NCI-H2081 treated with DMSO at 0.1 percent for 48 hours (cell line): ENCODE measurements at regions not wholly inside any gene's neighbourhood (a gene's known extent, or its start where the extent isn't known, plus 50 kb on each side); places are given as distances from the start of the nearest gene placed in this dataset.
"Not testable (repeated sequence)": the region's sequence is repeated elsewhere in the genome, so short reads cannot be mapped to it uniquely, and the experiment has no call there.

ENCODE experiments used
- DNase-seq: peaks from one replicate; lab custom pipeline; 2025; lab: John Stamatoyannopoulos, UW

- DNase-seq = no peak
Observed at GRCh38 chr3:137116619-137117018, 158.8 kb downstream of the IL20RB start.

DNA sequence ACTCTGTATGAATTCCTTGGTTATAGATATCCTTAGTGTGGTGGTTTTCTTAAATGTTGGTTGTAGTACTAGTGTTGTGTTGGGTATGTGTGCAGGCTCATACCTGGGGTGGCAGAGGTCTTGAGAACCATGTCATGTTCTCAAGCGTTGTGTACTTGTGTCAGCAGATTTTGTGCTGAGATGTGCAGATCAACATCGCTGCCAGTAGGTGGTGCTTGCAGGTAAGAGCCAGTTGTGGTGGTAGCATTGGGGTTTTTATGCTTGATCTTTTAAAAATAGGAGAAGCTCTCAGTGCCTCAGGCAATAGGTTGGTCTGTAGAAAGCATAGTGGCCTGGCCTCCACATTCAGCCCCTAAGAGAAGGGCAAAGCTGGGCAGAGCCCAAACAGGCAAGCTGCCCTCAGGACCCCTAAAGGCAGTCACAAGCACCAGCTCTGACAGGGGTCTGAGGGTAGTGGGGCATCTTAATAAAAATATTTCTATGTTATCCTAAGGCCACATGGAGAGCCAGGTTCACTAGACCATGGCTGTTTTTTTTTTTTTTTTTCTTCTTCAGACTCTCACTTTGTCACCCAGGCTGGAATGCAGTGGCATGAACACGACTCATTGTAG lies 164.0 kb downstream of the IL20RB start:
- DNase-seq = no peak

DNA sequence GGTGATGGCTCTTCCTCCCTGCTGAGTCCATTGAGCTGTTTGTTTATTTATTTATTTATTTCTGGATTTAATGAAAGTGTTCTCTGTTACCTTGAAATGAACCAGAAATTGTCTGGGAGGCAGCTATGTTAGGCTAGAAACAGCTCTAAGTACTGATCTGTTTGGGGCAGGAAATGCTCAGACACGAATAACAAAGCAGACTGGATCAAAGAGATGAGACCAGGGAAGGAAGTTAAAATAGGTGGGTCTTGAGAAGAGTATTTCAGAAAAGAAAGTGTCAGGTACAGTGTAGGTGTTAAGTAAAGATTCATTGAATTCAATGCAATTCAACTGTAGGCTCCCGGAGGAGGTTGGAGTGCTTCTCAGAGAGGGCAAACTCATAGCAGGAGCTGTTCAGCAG lies 173.3 kb downstream of the IL20RB start:
- DNase-seq = no peak

- DNase-seq = no peak
Observed at GRCh38 chr3:137134431-137134830, 176.6 kb downstream of the IL20RB start.

- no peak for DNase-seq
Observed at GRCh38 chr3:137148406-137148805, 190.6 kb downstream of the IL20RB start.

- DNase-seq = no peak
Observed at GRCh38 chr3:137148917-137149316, 191.1 kb downstream of the IL20RB start.

- no peak for DNase-seq
Observed at GRCh38 chr3:137150825-137151224, 193.0 kb downstream of the IL20RB start.

DNA sequence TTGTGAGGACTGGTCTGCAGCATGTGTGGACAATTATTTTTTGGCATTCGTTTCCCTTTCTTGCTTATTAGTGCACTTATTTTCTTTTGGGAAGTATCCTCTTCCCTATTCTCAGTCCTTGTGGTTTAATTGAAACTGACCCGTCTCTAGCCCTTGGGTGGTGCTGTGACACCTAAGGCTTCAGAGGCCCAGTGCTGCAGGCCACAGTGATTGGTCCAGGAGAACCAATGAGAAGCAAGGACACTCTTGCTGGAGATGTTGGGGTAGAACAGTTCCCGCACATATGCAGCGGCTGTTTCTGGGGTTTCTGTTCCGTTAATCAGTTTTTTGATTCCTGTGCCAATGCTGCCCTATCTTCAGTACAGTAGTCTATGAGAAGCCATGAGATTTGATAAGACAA lies 195.3 kb downstream of the IL20RB start:
- not testable (repeated sequence) for DNase-seq

GRCh38 chr3:137163241-137163871 lies 205.6 kb downstream of the IL20RB start:
- DNase-seq = no peak

- DNase-seq = no peak
Observed at GRCh38 chr3:137163958-137164357, 206.2 kb downstream of the IL20RB start.

GRCh38 chr3:137165117-137165806 lies 207.5 kb downstream of the IL20RB start:
- DNase-seq = no peak

GRCh38 chr3:137171834-137172603 lies 214.2 kb downstream of the IL20RB start:
- no peak for DNase-seq

DNA sequence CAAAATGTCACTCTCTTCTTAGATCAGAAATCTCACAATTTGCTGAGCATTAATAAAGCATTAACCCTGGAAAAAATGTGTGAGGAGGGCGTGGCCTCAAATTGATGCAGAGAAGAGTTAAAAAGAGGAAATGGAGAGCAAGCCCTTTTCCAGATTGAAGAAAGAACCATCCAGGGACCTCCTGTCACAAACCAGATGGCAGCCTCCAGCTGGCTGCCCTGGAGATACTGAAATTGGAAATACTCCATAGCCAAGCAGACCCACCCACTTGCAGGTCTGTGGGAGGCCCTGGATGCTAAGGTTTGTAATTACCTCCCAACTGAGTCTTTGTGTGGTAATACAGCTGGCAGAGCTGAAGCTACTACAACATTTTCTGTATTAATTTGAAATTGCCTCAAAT lies 214.9 kb downstream of the IL20RB start:
- DNase-seq = peak; percentile 25

- no peak for DNase-seq
Observed at GRCh38 chr3:137174514-137174913, 216.7 kb downstream of the IL20RB start.

GRCh38 chr3:137180220-137180619 lies 222.4 kb downstream of the IL20RB start:
- DNase-seq = no peak

DNA sequence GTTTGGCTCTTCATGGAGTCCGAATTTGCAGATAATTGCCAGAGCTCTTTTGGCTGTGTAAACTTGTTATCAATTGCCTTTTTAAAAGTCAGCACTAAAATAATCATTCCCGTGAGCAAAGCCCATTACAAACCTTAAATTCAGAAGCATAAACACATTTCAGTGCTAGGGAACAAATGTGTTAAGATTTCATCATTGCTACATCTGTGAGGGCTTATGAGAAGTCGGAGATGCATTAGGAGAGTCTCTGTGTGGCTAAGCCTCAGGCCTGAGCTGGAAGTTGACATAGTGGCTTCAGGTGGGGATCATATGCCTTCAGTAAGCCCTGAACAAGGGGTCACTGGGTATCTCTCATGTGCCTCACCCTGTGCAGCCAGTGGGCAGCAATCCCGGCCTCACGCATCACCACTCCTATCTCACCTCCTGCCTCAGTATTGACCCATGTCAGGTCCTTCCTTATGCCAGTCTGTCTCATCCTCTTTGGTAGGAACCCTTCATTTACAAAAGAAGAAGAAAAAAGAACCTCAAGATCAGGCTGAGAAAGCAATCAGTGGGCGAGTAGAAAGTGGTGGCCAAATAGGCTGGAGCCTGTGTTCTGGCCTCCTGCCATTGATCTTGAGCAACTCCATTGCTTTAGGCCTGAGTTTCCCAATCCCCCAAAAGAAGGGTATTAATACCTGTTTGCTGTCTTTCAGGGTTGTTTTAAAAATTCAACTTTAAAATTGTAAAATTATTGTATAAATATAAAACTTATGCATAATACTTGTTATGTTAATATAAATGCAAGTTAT lies 233.5 kb downstream of the IL20RB start:
- DNase-seq = no peak

DNA sequence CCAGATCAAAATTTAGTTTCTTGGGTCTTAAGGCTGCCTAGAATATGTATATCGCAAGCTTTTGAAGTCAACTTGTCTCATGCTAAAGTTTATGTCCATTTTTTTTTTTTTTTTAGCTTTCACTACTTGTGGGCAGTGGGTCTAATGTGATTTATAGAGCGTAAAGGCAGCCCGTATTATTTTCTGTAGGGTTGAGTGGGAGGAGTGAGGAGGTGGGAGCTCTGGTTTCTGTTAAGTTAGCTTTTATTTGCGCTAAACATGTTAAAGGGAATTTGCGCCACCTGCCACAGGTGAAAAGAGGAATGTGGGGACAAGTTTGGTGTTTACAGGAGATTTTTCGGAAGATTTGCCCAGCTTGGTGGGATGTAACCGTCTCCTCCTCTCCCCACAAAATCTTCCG lies 234.2 kb downstream of the IL20RB start:
- no peak for DNase-seq

DNA sequence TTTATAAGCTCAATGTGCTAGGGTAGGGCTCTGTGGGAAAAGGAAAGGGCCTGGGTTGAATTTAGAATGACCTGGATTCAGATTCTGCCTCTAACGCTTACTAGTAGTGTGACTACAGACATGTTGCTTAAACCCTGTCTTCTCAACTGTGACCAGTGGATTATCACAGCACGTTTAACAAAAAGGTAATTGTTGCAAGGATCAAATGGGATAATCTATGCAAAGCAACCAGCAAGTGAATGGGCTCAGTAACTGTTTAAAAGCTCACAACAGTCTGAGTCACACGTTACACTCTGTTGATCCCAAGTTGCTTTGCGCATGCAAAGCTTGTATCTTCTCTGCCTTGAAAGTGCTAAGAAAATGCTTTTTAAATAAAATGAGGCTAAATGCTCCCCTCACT lies 236.5 kb downstream of the IL20RB start:
- DNase-seq = no peak

GRCh38 chr3:137198374-137198773 lies 240.6 kb downstream of the IL20RB start:
- not testable (repeated sequence) for DNase-seq

GRCh38 chr3:137199678-137200077 lies 241.9 kb downstream of the IL20RB start:
- DNase-seq = no peak

DNA sequence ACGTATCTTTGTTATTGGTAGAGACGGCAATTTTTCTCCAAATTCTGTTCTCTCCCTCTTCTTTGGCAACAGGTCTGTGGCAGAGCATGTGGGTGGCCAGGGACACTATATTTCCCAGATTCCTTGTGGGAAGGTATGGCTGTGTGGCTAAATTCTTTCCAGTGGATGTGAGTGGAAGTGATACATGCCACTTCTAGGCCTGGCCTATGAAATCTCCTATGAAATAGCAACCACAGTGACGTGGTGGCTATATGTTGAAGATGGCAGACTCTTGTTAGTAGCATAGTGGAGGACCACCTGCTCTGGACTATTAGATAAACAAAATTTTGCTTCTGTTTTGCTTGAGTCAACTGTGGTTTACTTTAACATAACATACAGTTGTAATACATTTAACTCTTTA lies 243.3 kb downstream of the IL20RB start:
- DNase-seq = no peak

GRCh38 chr3:137202941-137203340 lies 245.2 kb downstream of the IL20RB start:
- DNase-seq = no peak
